Fibroblast of pulmonary artery (primary cell): ENCODE measurements at regions not wholly inside any gene's neighbourhood (a gene's known extent, or its start where the extent isn't known, plus 50 kb on each side); places are given as distances from the start of the nearest gene placed in this dataset.
A peak's percentile ranks its signal among the peaks of the same experiment; 100 is the strongest.

Experiments used
- DNase-seq: peaks from one replicate; pipeline ENCODE4 v3.0.0-alpha.2; 2010; ENCODE audit warnings: low read depth
- H3K4me3 ChIP-seq: replicated peaks from 2 replicates; pipeline ENCODE4 v1.5.1; 2011; ENCODE audit warnings: low read depth, mild to moderate bottlenecking, control low read depth, low read length, moderate library complexity
- CTCF ChIP-seq: IDR thresholded peaks from 2 replicates; pipeline ENCODE4 v1.5.1; 2011; ENCODE audit warnings: mild to moderate bottlenecking, control low read depth, low read length, inconsistent platforms; ENCODE audit errors: missing control alignments

GRCh38 chr16:86382774-86383407, 127.4 kb upstream of the FOXF1 start:
- no peak overlapping the region for H3K4me3 ChIP-seq
- no peak for TF ChIP-seq CTCF
- no peak for DNase-seq

- TF ChIP-seq CTCF = no peak
- peak; percentile 87 for DNase-seq
- H3K4me3 ChIP-seq = no peak overlapping the region
Observed at GRCh38 chr16:86383488-86384262, 126.7 kb upstream of the FOXF1 start.

- DNase-seq = peak; percentile 44
- no peak for TF ChIP-seq CTCF
- no peak overlapping the region for H3K4me3 ChIP-seq
Observed at GRCh38 chr16:86384263-86384649, 126.1 kb upstream of the FOXF1 start.

GRCh38 chr16:86384980-86385379, 125.3 kb upstream of the FOXF1 start:
- TF ChIP-seq CTCF = no peak
- DNase-seq = no peak
- H3K4me3 ChIP-seq = no peak overlapping the region

- peak; percentile 99 for DNase-seq
- TF ChIP-seq CTCF = no peak
- no peak overlapping the region for H3K4me3 ChIP-seq
Observed at GRCh38 chr16:86387468-86388440, 122.6 kb upstream of the FOXF1 start.

- H3K4me3 ChIP-seq = no peak overlapping the region
- TF ChIP-seq CTCF = no peak
- no peak for DNase-seq
Observed at GRCh38 chr16:86388976-86389375, 121.4 kb upstream of the FOXF1 start.
